Nephron (organoid): ENCODE measurements at regions not wholly inside any gene's neighbourhood (a gene's known extent, or its start where the extent isn't known, plus 50 kb on each side); places are given as distances from the start of the nearest gene placed in this dataset.

Experiments used
- H3K27ac Mint-ChIP-seq, 3 experiments: 2 replicates each; pipeline ENCODE4 v1.8.0; 2020; ENCODE audit warnings: mixed read lengths in 3 of 3, mild to moderate bottlenecking in 2 of 3, moderate library complexity in 1 of 3
- H3K27me3 Mint-ChIP-seq: 2 replicates; pipeline ENCODE4 v1.8.0; 2021; ENCODE audit warnings: low read depth, mild to moderate bottlenecking, moderate library complexity, mixed read lengths
- H3K36me3 Mint-ChIP-seq: 2 replicates; pipeline ENCODE4 v1.8.0; 2020; ENCODE audit warnings: low read depth, mixed read lengths
- H3K4me1 Mint-ChIP-seq: 2 replicates; pipeline ENCODE4 v1.8.0; 2020; ENCODE audit warnings: mixed read lengths
- H3K4me3 Mint-ChIP-seq, 3 experiments: 2 replicates each; pipeline ENCODE4 v1.8.0; 2020; ENCODE audit warnings: mild to moderate bottlenecking in 3 of 3, mixed read lengths in 3 of 3, moderate library complexity in 2 of 3
- H3K9me3 Mint-ChIP-seq: 2 replicates; pipeline ENCODE4 v1.8.0; 2020; ENCODE audit warnings: mixed read lengths
- TF ChIP-seq, protein P1 (sequence below), 3 experiments: fragments of 200-600 bp; sonication (generic); IDR thresholded peaks; one replicate each; pipeline ENCODE4 v1.5.0; 2021; ENCODE audit warnings: antibody characterized with exemption in 3 of 3; ENCODE audit not compliant: unreplicated experiment in 3 of 3

DNA sequence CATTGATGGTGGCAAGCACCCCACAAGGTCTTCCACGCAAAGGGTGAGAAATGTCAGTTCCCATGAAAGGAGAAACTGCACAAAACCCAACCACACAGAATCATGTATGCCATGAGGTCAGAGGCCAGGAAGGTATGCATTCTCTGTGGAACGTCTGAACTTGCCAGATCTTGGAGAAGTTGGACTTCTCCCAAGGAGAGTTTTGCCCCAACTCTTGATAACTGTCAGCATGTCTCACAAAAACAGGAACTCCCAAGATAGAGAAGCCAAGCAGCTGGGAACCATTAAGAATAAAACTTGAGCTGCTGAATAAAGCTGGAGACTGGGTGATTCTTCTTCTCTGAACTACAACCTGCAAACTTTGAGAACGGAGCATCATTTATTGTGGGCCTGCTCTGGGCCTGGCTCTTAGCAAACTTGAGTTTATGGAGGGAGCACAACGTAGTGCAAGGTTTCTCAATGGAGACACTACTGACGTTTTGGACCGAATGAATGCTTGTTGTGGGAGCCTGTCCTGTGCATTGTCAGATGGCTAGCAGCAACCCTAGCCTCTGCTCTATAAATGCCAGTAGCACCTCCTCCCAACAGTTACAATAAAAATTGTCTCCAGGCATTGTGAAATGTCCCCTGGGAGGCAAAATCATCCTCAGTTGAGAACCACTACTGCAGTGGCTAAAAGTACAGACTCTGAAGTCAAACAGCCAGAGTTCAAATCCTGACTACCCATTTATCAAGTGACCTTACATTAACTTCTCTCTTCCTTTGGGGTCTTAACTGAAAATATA, 193.5 kb downstream of the ACTL7B start:
- Mint-ChIP-seq H3K27me3 (peaks cover 4% of the 10 kb centered on the region), H3K4me3 (no peak overlapping the region), H3K4me1 (peaks cover 22% of the 10 kb centered on the region), H3K27ac (no peak overlapping the region), H3K36me3 (peaks cover 4% of the 10 kb centered on the region), H3K9me3 (peaks cover 26% of the 10 kb centered on the region)
- TF ChIP-seq, protein P1, sequence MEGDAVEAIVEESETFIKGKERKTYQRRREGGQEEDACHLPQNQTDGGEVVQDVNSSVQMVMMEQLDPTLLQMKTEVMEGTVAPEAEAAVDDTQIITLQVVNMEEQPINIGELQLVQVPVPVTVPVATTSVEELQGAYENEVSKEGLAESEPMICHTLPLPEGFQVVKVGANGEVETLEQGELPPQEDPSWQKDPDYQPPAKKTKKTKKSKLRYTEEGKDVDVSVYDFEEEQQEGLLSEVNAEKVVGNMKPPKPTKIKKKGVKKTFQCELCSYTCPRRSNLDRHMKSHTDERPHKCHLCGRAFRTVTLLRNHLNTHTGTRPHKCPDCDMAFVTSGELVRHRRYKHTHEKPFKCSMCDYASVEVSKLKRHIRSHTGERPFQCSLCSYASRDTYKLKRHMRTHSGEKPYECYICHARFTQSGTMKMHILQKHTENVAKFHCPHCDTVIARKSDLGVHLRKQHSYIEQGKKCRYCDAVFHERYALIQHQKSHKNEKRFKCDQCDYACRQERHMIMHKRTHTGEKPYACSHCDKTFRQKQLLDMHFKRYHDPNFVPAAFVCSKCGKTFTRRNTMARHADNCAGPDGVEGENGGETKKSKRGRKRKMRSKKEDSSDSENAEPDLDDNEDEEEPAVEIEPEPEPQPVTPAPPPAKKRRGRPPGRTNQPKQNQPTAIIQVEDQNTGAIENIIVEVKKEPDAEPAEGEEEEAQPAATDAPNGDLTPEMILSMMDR (IDR thresholded peaks at IDR 0.05; ENCODE audit: unreplicated experiment in 3 of 3): no peak

- Mint-ChIP-seq H3K4me3 (no peak overlapping the region), H3K4me1 (no peaks in the 10 kb centered on the region), H3K27ac (no peak overlapping the region), H3K36me3 (peaks cover 4% of the 10 kb centered on the region), H3K9me3 (peaks cover 25% of the 10 kb centered on the region), H3K27me3 (peaks cover 16% of the 10 kb centered on the region)
- TF ChIP-seq, protein P1 (IDR thresholded peaks at IDR 0.05; ENCODE audit: unreplicated experiment in 3 of 3): no peak
These were observed 199.2 kb downstream of the ACTL7B start for GRCh38 chr9:108656566-108656965.

GRCh38 chr9:108655818-108656217, 200.0 kb downstream of the ACTL7B start:
- Mint-ChIP-seq H3K27ac (no peak overlapping the region), H3K36me3 (peaks cover 4% of the 10 kb centered on the region), H3K4me1 (no peaks in the 10 kb centered on the region), H3K27me3 (peaks cover 18% of the 10 kb centered on the region), H3K4me3 (no peak overlapping the region), H3K9me3 (peaks cover 19% of the 10 kb centered on the region)
- TF ChIP-seq, protein P1 (IDR thresholded peaks at IDR 0.05; ENCODE audit: unreplicated experiment in 3 of 3): no peak

DNA sequence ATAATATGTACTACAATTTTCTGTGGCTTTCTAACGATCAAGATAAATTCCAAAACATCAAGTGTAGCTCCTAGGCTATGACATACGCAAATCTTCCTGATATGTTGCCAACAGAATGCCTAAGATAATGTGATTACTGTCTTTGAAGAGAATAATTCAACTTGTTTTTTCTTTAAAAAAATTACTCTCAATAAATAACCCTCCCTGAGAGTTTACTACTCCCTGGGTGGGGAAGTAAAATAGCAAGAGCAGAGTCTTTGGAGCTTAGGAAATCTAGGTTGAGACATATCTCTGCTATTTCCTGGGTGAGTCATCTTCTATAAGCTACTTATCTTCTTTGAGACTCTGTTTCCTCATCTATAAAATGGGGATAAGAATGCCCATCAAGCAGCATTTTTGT, 201.2 kb downstream of the ACTL7B start:
- H3K4me1 Mint-ChIP-seq: no peaks in the 10 kb centered on the region
- no peak overlapping the region for H3K4me3 Mint-ChIP-seq
- H3K27ac Mint-ChIP-seq: no peak overlapping the region
- H3K27me3 Mint-ChIP-seq: peaks cover 26% of the 10 kb centered on the region
- H3K9me3 Mint-ChIP-seq: peaks cover 10% of the 10 kb centered on the region
- TF ChIP-seq, protein P1 (IDR thresholded peaks at IDR 0.05; ENCODE audit: unreplicated experiment in 3 of 3): no peak
- H3K36me3 Mint-ChIP-seq: peaks cover 4% of the 10 kb centered on the region

DNA sequence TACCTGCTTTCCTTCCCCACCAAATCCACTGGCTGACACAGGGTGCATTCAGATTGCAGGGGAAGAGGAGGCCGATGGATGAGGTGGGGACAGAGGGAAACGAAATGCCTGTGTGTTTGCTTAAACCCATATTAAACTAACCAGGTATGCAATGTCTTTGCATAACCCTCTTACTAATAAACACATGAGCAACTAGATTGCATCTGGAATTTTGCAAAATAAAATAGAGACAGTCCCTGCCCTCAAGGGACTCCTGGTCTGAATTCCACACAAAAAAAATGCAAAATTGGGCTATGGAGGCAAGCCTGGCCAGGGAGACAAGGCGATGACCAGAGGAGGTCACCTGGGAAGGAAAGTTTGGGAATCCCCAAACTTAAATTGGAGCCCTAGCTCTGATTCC, 202.9 kb downstream of the ACTL7B start:
- Mint-ChIP-seq H3K9me3 (no peaks in the 10 kb centered on the region), H3K27me3 (peaks cover 29% of the 10 kb centered on the region), H3K4me3 (no peak overlapping the region), H3K27ac (no peak overlapping the region), H3K36me3 (no peaks in the 10 kb centered on the region), H3K4me1 (no peaks in the 10 kb centered on the region)
- TF ChIP-seq, protein P1 (IDR thresholded peaks at IDR 0.05; ENCODE audit: unreplicated experiment in 3 of 3): no peak

- peaks cover 23% of the 10 kb centered on the region for H3K27me3 Mint-ChIP-seq
- no peaks in the 10 kb centered on the region for H3K36me3 Mint-ChIP-seq
- no peak overlapping the region for H3K27ac Mint-ChIP-seq
- TF ChIP-seq, protein P1 (IDR thresholded peaks at IDR 0.05; ENCODE audit: unreplicated experiment in 3 of 3): no peak
- no peaks in the 10 kb centered on the region for H3K4me1 Mint-ChIP-seq
- no peaks in the 10 kb centered on the region for H3K9me3 Mint-ChIP-seq
- H3K4me3 Mint-ChIP-seq: no peak overlapping the region
These were observed 205.0 kb downstream of the ACTL7B start for GRCh38 chr9:108650826-108651225.
